Heart right ventricle (tissue), 16 donors: ENCODE measurements at regions not wholly inside any gene's neighbourhood (a gene's known extent, or its start where the extent isn't known, plus 50 kb on each side); places are given as distances from the start of the nearest gene placed in this dataset.

Source experiments
- ATAC-seq, 8 donors: fragments of 200-7000 bp; cut with Tn5 transposase; one replicate each; pipeline ENCODE4 v1.9.1; 2020; ENCODE audit warnings: mild to moderate bottlenecking in 8 of 8, moderate library complexity in 8 of 8, moderate number of reproducible peaks in 1 of 8
- DNase-seq, 2 donors: peaks; one replicate each; pipeline ENCODE4 v3.0.0-alpha.2; 2020
- H3K27ac ChIP-seq, 10 donors: fragments of 200-600 bp; sonication (generic) in 2 of 10; one replicate each; pipeline versions ENCODE4 v1.5.0 to v1.8.0; 2020 to 2022; ENCODE audit warnings: mild to moderate bottlenecking in 3 of 10
- H3K27me3 ChIP-seq, 7 donors: fragments of 200-600 bp; one replicate each; pipeline ENCODE4 v1.8.0; 2021 to 2022; ENCODE audit warnings: mild to moderate bottlenecking in 2 of 7
- H3K36me3 ChIP-seq, 9 donors: fragments of 200-600 bp; sonication (generic) in 1 of 9; one replicate each; pipeline versions ENCODE4 v1.5.0 to v1.8.0; 2020 to 2022; ENCODE audit warnings: mild to moderate bottlenecking in 2 of 9
- H3K4me1 ChIP-seq, 9 donors: fragments of 200-600 bp; sonication (generic) in 1 of 9; one replicate each; pipeline versions ENCODE4 v1.5.0 to v1.8.0; 2020 to 2022; ENCODE audit warnings: mild to moderate bottlenecking in 4 of 9
- H3K4me3 ChIP-seq, 10 donors: fragments of 200-600 bp; sonication (generic) in 2 of 10; one replicate each; pipeline versions ENCODE4 v1.5.0 to v1.8.0; 2020 to 2022; ENCODE audit warnings: mild to moderate bottlenecking in 7 of 10, moderate library complexity in 2 of 10
- H3K9me3 ChIP-seq, 11 donors: fragments of 200-600 bp in 10 of 11; sonication (generic) in 2 of 11; one replicate each; pipeline versions ENCODE4 v1.5.0 to v1.8.0; 2013 to 2022; ENCODE audit warnings: mild to moderate bottlenecking in 2 of 11, control low read depth in 1 of 11, moderate library complexity in 1 of 11
- CTCF ChIP-seq, 9 donors: fragments of 200-600 bp; sonication (generic) in 2 of 9; IDR thresholded peaks; one replicate each; pipeline versions ENCODE4 v1.5.0 to v1.8.0; 2021 to 2022; ENCODE audit warnings: antibody characterized with exemption in 9 of 9, mild to moderate bottlenecking in 5 of 9, moderate library complexity in 1 of 9
- WGBS, 2 donors: extraction: QIAGEN DNeasy Blood & Tissue Kit; methylation state at CpG; one replicate each; pipeline ENCODE4 v1.1.7; 2013; ENCODE audit warnings: inconsistent platforms in 1 of 2; 5-methylcytosine and 5-hydroxymethylcytosine counted together
- intact Hi-C, 10 donors: fragments of 100-400 bp; cut with DNase I; formaldehyde crosslinking; loops; one replicate each; pipeline versions ENCODE4 v1.11.1 to v1.14.2; 2022
- donor health status: Arrhythmogenic right ventricular cardiomyopathy.
- donor health status: ischemic (EF 13 %, LVEDD 7.1; RV severe dilation, severe dysfunction).
- donor health status: healthy with polysubstance abuse.
- donor health status: DM: no; HTN: yes; CAD: no.
- donor health status: DM: no; HTN: no; CAD: no.
- donor health status: ischemic (EF 25% LVEDD 6.9; RV normal size, moderate dysfunction).
- donor health status: ischemic (EF 25% LVEDD 5.7; RV mildly dilated, moderate dysfunction).
- donor health status: healthy.
- donor health status: DM: yes; HTN: yes; CAD: no.
- donor health status: Ischemic cardiomyopathy.
- donor health status: ischemic (EF 35%, LVEDD 5.7; RV mildly dilated, moderate dysfunction).
- donor health status: nonischemic (EF 11% LVEDD 7.7; RV severe dilation, severe dysfunction).
- donor health status: DM: yes; HTN: yes; CAD: no.
- donor health status: PGD.
- donor health status: ischemic (EF 29% LVEDD 5.4; RV normal size, mild dysfunction).
- donor health status: nonischemic (EF 23%, LVEDD 6.1; RV moderate dilation, normal function).

- H3K9me3 ChIP-seq = peaks cover 0 to 22% (median 7%) of the 10 kb centered on the region in 11 donors
- intact Hi-C loops = no loop called here
- no peak for ATAC-seq
- H3K4me3 ChIP-seq = no peak overlapping the region
- H3K27me3 ChIP-seq = no peaks in the 10 kb centered on the region
- WGBS, 2 donors = 89 to 93% methylated on average over 1 of the region's 1 CpG
- H3K27ac ChIP-seq = no peak overlapping the region
- no peaks in the 10 kb centered on the region for H3K36me3 ChIP-seq
- no peak for TF ChIP-seq CTCF (IDR thresholded peaks at IDR 0.05)
- no peak for DNase-seq
- H3K4me1 ChIP-seq = no peaks in the 10 kb centered on the region
These were observed 152.6 kb upstream of the NRG3 start for GRCh38 chr10:81722399-81722798.

- no peaks in the 10 kb centered on the region for H3K4me1 ChIP-seq
- no peak for ATAC-seq
These were observed 150.6 kb upstream of the NRG3 start for GRCh38 chr10:81724431-81724830.

GRCh38 chr10:81725851-81726250 lies 149.1 kb upstream of the NRG3 start:
- no peak for DNase-seq
- Histone ChIP-seq H3K4me3 (no peak overlapping the region), H3K27me3 (no peaks in the 10 kb centered on the region), H3K9me3 (no peaks in the 10 kb centered on the region), H3K36me3 (no peaks in the 10 kb centered on the region), H3K27ac (no peak overlapping the region), H3K4me1 (no peaks in the 10 kb centered on the region)
- TF ChIP-seq CTCF (IDR thresholded peaks at IDR 0.05) = no peak
- no peak for ATAC-seq
- intact Hi-C loops = no loop called here
- 71 to 74% methylated on average over 1 of the region's 1 CpG for WGBS, 2 donors

More at GRCh38 chr10:81724431-81724830, 150.6 kb upstream of the NRG3 start:
- DNase-seq = no peak
- intact Hi-C loops = no loop called here
- TF ChIP-seq CTCF (IDR thresholded peaks at IDR 0.05) = no peak
- peaks cover 0 to 6% (median 0%) of the 10 kb centered on the region in 11 donors for H3K9me3 ChIP-seq
- no peak overlapping the region for H3K27ac ChIP-seq
- no peaks in the 10 kb centered on the region for H3K27me3 ChIP-seq
- H3K4me3 ChIP-seq = no peak overlapping the region
- H3K36me3 ChIP-seq = no peaks in the 10 kb centered on the region

DNA sequence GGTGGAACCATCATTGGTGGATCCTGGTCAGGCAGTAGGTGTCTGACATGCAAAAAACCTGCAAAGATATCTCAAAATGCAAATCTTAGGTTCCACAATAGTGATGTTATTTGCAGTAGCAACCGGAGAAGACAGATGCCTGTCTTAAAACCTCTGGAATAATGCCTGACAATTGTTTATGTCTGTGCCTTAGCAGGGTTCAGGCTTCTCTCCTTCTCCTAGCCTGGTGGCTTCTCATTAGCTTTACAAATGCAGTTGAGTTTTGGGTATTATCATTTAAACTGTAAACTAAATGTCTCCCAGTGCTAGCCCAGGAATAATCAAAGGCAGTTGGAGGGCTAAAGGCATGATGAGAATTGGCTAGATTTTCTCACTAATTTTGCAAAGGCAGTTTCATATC lies 146.3 kb upstream of the NRG3 start:
- no peak for TF ChIP-seq CTCF (IDR thresholded peaks at IDR 0.05)
- Histone ChIP-seq H3K36me3 (no peaks in the 10 kb centered on the region), H3K4me1 (no peaks in the 10 kb centered on the region), H3K9me3 (peaks cover 0 to under 1% (median 0%) of the 10 kb centered on the region in 11 donors), H3K4me3 (no peak overlapping the region), H3K27me3 (no peaks in the 10 kb centered on the region), H3K27ac (no peak overlapping the region)
- DNase-seq = no peak
- ATAC-seq = no peak
- 47 to 60% methylated on average over 1 of the region's 1 CpG for WGBS, 2 donors
- intact Hi-C loops = no loop called here

GRCh38 chr10:81730891-81731290 lies 144.1 kb upstream of the NRG3 start:
- ATAC-seq (no peak), DNase-seq (no peak)
- TF ChIP-seq CTCF (IDR thresholded peaks at IDR 0.05) = no peak
- Histone ChIP-seq H3K4me1 (no peaks in the 10 kb centered on the region), H3K4me3 (no peak overlapping the region), H3K36me3 (no peaks in the 10 kb centered on the region), H3K9me3 (peaks cover 0 to 22% (median 0%) of the 10 kb centered on the region in 11 donors), H3K27ac (no peak overlapping the region), H3K27me3 (no peaks in the 10 kb centered on the region)
- intact Hi-C loops = no loop called here
- WGBS, 2 donors = 0% methylated on average over 1 of the region's 1 CpG
